AG09319 (cell line): ENCODE measurements at regions not wholly inside any gene's neighbourhood (a gene's known extent, or its start where the extent isn't known, plus 50 kb on each side); places are given as distances from the start of the nearest gene placed in this dataset.

Experiments used
- DNase-seq: peaks from one replicate; pipeline ENCODE4 v3.0.0-alpha.2; 2010; ENCODE audit warnings: low read depth; ENCODE audit errors: extremely low read depth
- CTCF ChIP-seq: IDR thresholded peaks from 2 replicates; pipeline ENCODE4 v1.5.1; 2011; ENCODE audit warnings: low read depth, mild to moderate bottlenecking, inconsistent platforms, low read length, moderate library complexity

GRCh38 chr17:72444517-72445054 is 323.8 kb downstream of the SOX9 start:
- no peak for DNase-seq
- TF ChIP-seq CTCF = no peak

GRCh38 chr17:72445055-72445991 is 324.5 kb downstream of the SOX9 start:
- TF ChIP-seq CTCF = no peak
- no peak for DNase-seq

GRCh38 chr17:72446118-72446517 is 325.3 kb downstream of the SOX9 start:
- no peak for DNase-seq
- no peak for TF ChIP-seq CTCF

GRCh38 chr17:72446525-72447250 is 325.9 kb downstream of the SOX9 start:
- no peak for TF ChIP-seq CTCF
- no peak for DNase-seq

GRCh38 chr17:72447251-72447640 is 326.4 kb downstream of the SOX9 start:
- TF ChIP-seq CTCF = no peak
- no peak for DNase-seq

GRCh38 chr17:72448019-72448418 is 327.2 kb downstream of the SOX9 start:
- no peak for TF ChIP-seq CTCF

More at GRCh38 chr17:72448019-72448418, 327.2 kb downstream of the SOX9 start:
- DNase-seq = no peak
